Smooth muscle cell (in vitro differentiated cells): ENCODE measurements at regions not wholly inside any gene's neighbourhood (a gene's known extent, or its start where the extent isn't known, plus 50 kb on each side); places are given as distances from the start of the nearest gene placed in this dataset.

Experiments used
- DNase-seq: peaks from one replicate; lab custom pipeline; 2025; ENCODE audit not compliant: unreplicated experiment; lab: John Stamatoyannopoulos, UW
- H2AFZ ChIP-seq: fragments of 200-600 bp; sonication (generic); 2 replicates; pipeline ENCODE4 v1.6.0; 2016; ENCODE audit warnings: antibody characterized with exemption, low read depth, mild to moderate bottlenecking
- H3F3A ChIP-seq: fragments of 200-600 bp; sonication (generic); 2 replicates; pipeline ENCODE4 v1.6.0; 2017; ENCODE audit warnings: antibody characterized with exemption, low read depth
- H3K27ac ChIP-seq: fragments of 200-600 bp; sonication (generic); 2 replicates; pipeline ENCODE4 v1.5.1; 2016; ENCODE audit warnings: low read depth, mild to moderate bottlenecking
- H3K27me3 ChIP-seq: fragments of 200-600 bp; sonication (generic); 2 replicates; pipeline ENCODE4 v1.6.1; 2016; ENCODE audit warnings: low read depth, mild to moderate bottlenecking
- H3K36me3 ChIP-seq: fragments of 200-600 bp; sonication (generic); 2 replicates; pipeline ENCODE4 v1.5.1; 2016; ENCODE audit warnings: low read depth
- H3K4me1 ChIP-seq: fragments of 200-600 bp; sonication (generic); 2 replicates; pipeline ENCODE4 v1.5.1; 2016; ENCODE audit warnings: low read depth
- H3K4me2 ChIP-seq: fragments of 200-600 bp; sonication (generic); 2 replicates; pipeline ENCODE4 v1.6.0; 2016; ENCODE audit warnings: mild to moderate bottlenecking
- H3K4me3 ChIP-seq: fragments of 200-600 bp; sonication (generic); 2 replicates; pipeline ENCODE4 v1.5.1; 2016; ENCODE audit warnings: mild to moderate bottlenecking
- H3K79me2 ChIP-seq: fragments of 200-600 bp; sonication (generic); 2 replicates; pipeline ENCODE4 v1.6.0; 2016; ENCODE audit warnings: low read depth, mild to moderate bottlenecking
- H3K9ac ChIP-seq: fragments of 200-600 bp; sonication (generic); 2 replicates; pipeline ENCODE4 v1.6.0; 2016; ENCODE audit warnings: low read depth
- H3K9me3 ChIP-seq: fragments of 200-600 bp; sonication (generic); replicated peaks from 2 replicates; pipeline ENCODE4 v1.5.1; 2016; ENCODE audit warnings: low read depth
- H4K20me1 ChIP-seq: fragments of 200-600 bp; sonication (generic); 2 replicates; pipeline ENCODE4 v1.6.0; 2016; ENCODE audit warnings: low read depth
- CTCF ChIP-seq: fragments of 200-600 bp; sonication (generic); IDR thresholded peaks from 2 replicates; pipeline ENCODE4 v1.5.1; 2017; ENCODE audit warnings: borderline replicate concordance, mild to moderate bottlenecking, antibody characterized with exemption; ENCODE audit not compliant: insufficient read depth, poor library complexity, severe bottlenecking
- whole genome bisulfite sequencing: methylation state at CpG from one replicate; pipeline ENCODE4 v1.1.7; 2016; ENCODE audit warnings: low lambda C conversion rate; 5-methylcytosine and 5-hydroxymethylcytosine counted together

- H3F3A ChIP-seq = no peaks in the 10 kb centered on the region
- no peak overlapping the region for H3K4me3 ChIP-seq
- H3K36me3 ChIP-seq = no peaks in the 10 kb centered on the region
- no peaks in the 10 kb centered on the region for H4K20me1 ChIP-seq
- no peaks in the 10 kb centered on the region for H3K27me3 ChIP-seq
- H3K9me3 ChIP-seq = no peaks in the 10 kb centered on the region
- no peak overlapping the region for H3K27ac ChIP-seq
- no peaks in the 10 kb centered on the region for H3K4me1 ChIP-seq
- H3K9ac ChIP-seq = no peak overlapping the region
- no peak overlapping the region for H3K4me2 ChIP-seq
- no peak for DNase-seq
- TF ChIP-seq CTCF = no peak
- no peaks in the 10 kb centered on the region for H3K79me2 ChIP-seq
- WGBS = 81% methylated on average over 1 of the region's 1 CpG
- no peak overlapping the region for H2AFZ ChIP-seq
These were observed 2637.0 kb downstream of the PCDH7 start for GRCh38 chr4:33357121-33357520.

GRCh38 chr4:33369446-33369845 lies 2649.3 kb downstream of the PCDH7 start:
- Histone ChIP-seq H3F3A (no peaks in the 10 kb centered on the region), H3K79me2 (no peaks in the 10 kb centered on the region), H3K4me3 (no peak overlapping the region), H3K27ac (no peak overlapping the region), H3K9ac (no peak overlapping the region), H2AFZ (no peak overlapping the region), H4K20me1 (no peaks in the 10 kb centered on the region), H3K9me3 (no peaks in the 10 kb centered on the region), H3K4me1 (no peaks in the 10 kb centered on the region), H3K27me3 (no peaks in the 10 kb centered on the region), H3K4me2 (no peak overlapping the region), H3K36me3 (no peaks in the 10 kb centered on the region)
- WGBS = 35% methylated on average over 3 of the region's 3 CpGs
- no peak for DNase-seq
- TF ChIP-seq CTCF = no peak

GRCh38 chr4:33381816-33382215 lies 2661.6 kb downstream of the PCDH7 start:
- DNase-seq = no peak
- WGBS = 78% methylated on average over 4 of the region's 4 CpGs
- H3K79me2 ChIP-seq = no peaks in the 10 kb centered on the region
- H3K27me3 ChIP-seq = no peaks in the 10 kb centered on the region
- no peaks in the 10 kb centered on the region for H3K36me3 ChIP-seq
- H3K9me3 ChIP-seq = peaks cover 11% of the 10 kb centered on the region
- H3K4me1 ChIP-seq = no peaks in the 10 kb centered on the region
- no peak for TF ChIP-seq CTCF
- H3K4me2 ChIP-seq = no peak overlapping the region
- no peak overlapping the region for H2AFZ ChIP-seq
- no peaks in the 10 kb centered on the region for H3F3A ChIP-seq
- H4K20me1 ChIP-seq = no peaks in the 10 kb centered on the region
- no peak overlapping the region for H3K4me3 ChIP-seq
- H3K9ac ChIP-seq = no peak overlapping the region
- no peak overlapping the region for H3K27ac ChIP-seq

GRCh38 chr4:33386764-33387163 lies 2666.6 kb downstream of the PCDH7 start:
- no peak overlapping the region for H3K4me2 ChIP-seq
- TF ChIP-seq CTCF = no peak
- no peak for DNase-seq

More at GRCh38 chr4:33386764-33387163, 2666.6 kb downstream of the PCDH7 start:
- Histone ChIP-seq H3K79me2 (no peaks in the 10 kb centered on the region), H3K9ac (no peak overlapping the region), H4K20me1 (no peaks in the 10 kb centered on the region), H3K36me3 (no peaks in the 10 kb centered on the region), H3K27ac (no peak overlapping the region), H3K27me3 (no peaks in the 10 kb centered on the region), H3F3A (no peaks in the 10 kb centered on the region), H3K4me3 (no peak overlapping the region), H3K9me3 (peaks cover 11% of the 10 kb centered on the region), H3K4me1 (no peaks in the 10 kb centered on the region), H2AFZ (no peak overlapping the region)
